ENCODE measurements at regions not wholly inside any gene's neighbourhood (a gene's known extent, or its start where the extent isn't known, plus 50 kb on each side); places are given as distances from the start of the nearest gene placed in this dataset.

- DNase-seq (ENCODE audit: low read depth) = no peak
Observed at GRCh38 chr5:174601946-174602345, 122.4 kb upstream of the MSX2 start.

- DNase-seq (ENCODE audit: low read depth) = no peak
Observed at GRCh38 chr5:174606153-174606552, 118.2 kb upstream of the MSX2 start.

- DNase-seq (ENCODE audit: low read depth) = no peak
Observed at GRCh38 chr5:174606646-174607045, 117.7 kb upstream of the MSX2 start.

- DNase-seq (ENCODE audit: low read depth) = no peak
Observed at GRCh38 chr5:174607205-174607604, 117.2 kb upstream of the MSX2 start.

GRCh38 chr5:174607916-174608315, 116.5 kb upstream of the MSX2 start:
- no peak for DNase-seq (ENCODE audit: low read depth)

GRCh38 chr5:174608631-174609097, 115.7 kb upstream of the MSX2 start:
- no peak for DNase-seq (ENCODE audit: low read depth)

- DNase-seq (ENCODE audit: low read depth) = no peak
Observed at GRCh38 chr5:174609116-174609515, 115.3 kb upstream of the MSX2 start.

- peak; percentile 20 for DNase-seq (ENCODE audit: low read depth)
Observed at GRCh38 chr5:174610968-174611367, 113.4 kb upstream of the MSX2 start.

- no peak for DNase-seq (ENCODE audit: low read depth)
Observed at GRCh38 chr5:174612686-174613085, 111.7 kb upstream of the MSX2 start.

- no peak for DNase-seq (ENCODE audit: low read depth)
Observed at GRCh38 chr5:174614500-174615135, 109.8 kb upstream of the MSX2 start.

- no peak for DNase-seq (ENCODE audit: low read depth)
Observed at GRCh38 chr5:174616036-174616435, 108.3 kb upstream of the MSX2 start.

- DNase-seq (ENCODE audit: low read depth) = no peak
Observed at GRCh38 chr5:174617285-174617684, 107.1 kb upstream of the MSX2 start.

- no peak for DNase-seq (ENCODE audit: low read depth)
Observed at GRCh38 chr5:174617910-174618309, 106.5 kb upstream of the MSX2 start.

GRCh38 chr5:174618589-174618988, 105.8 kb upstream of the MSX2 start:
- no peak for DNase-seq (ENCODE audit: low read depth)

GRCh38 chr5:174622067-174622466, 102.3 kb upstream of the MSX2 start:
- DNase-seq (ENCODE audit: low read depth) = no peak

GRCh38 chr5:174623018-174623417, 101.4 kb upstream of the MSX2 start:
- no peak for DNase-seq (ENCODE audit: low read depth)

- no peak for DNase-seq (ENCODE audit: low read depth)
Observed at GRCh38 chr5:174623433-174624019, 100.9 kb upstream of the MSX2 start.

- DNase-seq (ENCODE audit: low read depth) = no peak
Observed at GRCh38 chr5:174624733-174625522, 99.5 kb upstream of the MSX2 start.

- no peak for DNase-seq (ENCODE audit: low read depth)
Observed at GRCh38 chr5:174625591-174626350, 98.6 kb upstream of the MSX2 start.

GRCh38 chr5:174626369-174626920, 97.9 kb upstream of the MSX2 start:
- no peak for DNase-seq (ENCODE audit: low read depth)

- DNase-seq (ENCODE audit: low read depth) = no peak
Observed at GRCh38 chr5:174636094-174636493, 88.3 kb upstream of the MSX2 start.

GRCh38 chr5:174642816-174643405, 81.5 kb upstream of the MSX2 start:
- DNase-seq (ENCODE audit: low read depth) = no peak

Measured in stromal cell of bone marrow (primary cell).